SK-N-SH (cell line): ENCODE measurements at regions not wholly inside any gene's neighbourhood (a gene's known extent, or its start where the extent isn't known, plus 50 kb on each side); places are given as distances from the start of the nearest gene placed in this dataset.

Experiments
- CHD2 ChIP-seq: fragments of 150-350 bp; IDR thresholded peaks from 2 replicates; pipeline ENCODE4 v1.6.1; 2018; ENCODE audit warnings: low read length; ENCODE audit not compliant: partially characterized antibody
- JUND ChIP-seq: IDR thresholded peaks from 2 replicates; pipeline ENCODE4 v1.4.0; 2012
- NFIC ChIP-seq: IDR thresholded peaks from 2 replicates; pipeline ENCODE4 v1.4.0; 2012; ENCODE audit warnings: borderline replicate concordance
- RFX5 ChIP-seq: IDR thresholded peaks from 2 replicates; pipeline ENCODE4 v1.6.1; 2012; ENCODE audit warnings: mild to moderate bottlenecking, improper control_type of control experiment, low read length
- TEAD4 ChIP-seq: IDR thresholded peaks from 2 replicates; pipeline ENCODE4 v1.4.0; 2012; ENCODE audit warnings: mild to moderate bottlenecking, borderline replicate concordance; ENCODE audit not compliant: insufficient read depth
- USF2 ChIP-seq: fragments of 150-350 bp; IDR thresholded peaks from 2 replicates; pipeline ENCODE4 v1.6.1; 2017; ENCODE audit warnings: antibody characterized with exemption, low read length, low read depth, borderline replicate concordance
- TF ChIP-seq, protein P1 (sequence below): fragments of 200-600 bp; sonication (generic); IDR thresholded peaks from 2 replicates; pipeline ENCODE4 v1.6.1; 2017; ENCODE audit warnings: antibody characterized with exemption, mild to moderate bottlenecking, moderate library complexity

GRCh38 chr2:41962922-41963622 is 84.7 kb upstream of the PKDCC start:
- TF ChIP-seq RFX5 (no peak), USF2 (no peak), CHD2 (no peak), TEAD4 (no peak), NFIC (no peak), JUND (no peak)
- TF ChIP-seq, protein P1, sequence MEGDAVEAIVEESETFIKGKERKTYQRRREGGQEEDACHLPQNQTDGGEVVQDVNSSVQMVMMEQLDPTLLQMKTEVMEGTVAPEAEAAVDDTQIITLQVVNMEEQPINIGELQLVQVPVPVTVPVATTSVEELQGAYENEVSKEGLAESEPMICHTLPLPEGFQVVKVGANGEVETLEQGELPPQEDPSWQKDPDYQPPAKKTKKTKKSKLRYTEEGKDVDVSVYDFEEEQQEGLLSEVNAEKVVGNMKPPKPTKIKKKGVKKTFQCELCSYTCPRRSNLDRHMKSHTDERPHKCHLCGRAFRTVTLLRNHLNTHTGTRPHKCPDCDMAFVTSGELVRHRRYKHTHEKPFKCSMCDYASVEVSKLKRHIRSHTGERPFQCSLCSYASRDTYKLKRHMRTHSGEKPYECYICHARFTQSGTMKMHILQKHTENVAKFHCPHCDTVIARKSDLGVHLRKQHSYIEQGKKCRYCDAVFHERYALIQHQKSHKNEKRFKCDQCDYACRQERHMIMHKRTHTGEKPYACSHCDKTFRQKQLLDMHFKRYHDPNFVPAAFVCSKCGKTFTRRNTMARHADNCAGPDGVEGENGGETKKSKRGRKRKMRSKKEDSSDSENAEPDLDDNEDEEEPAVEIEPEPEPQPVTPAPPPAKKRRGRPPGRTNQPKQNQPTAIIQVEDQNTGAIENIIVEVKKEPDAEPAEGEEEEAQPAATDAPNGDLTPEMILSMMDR: no peak
